ENCODE measurements at regions not wholly inside any gene's neighbourhood (a gene's known extent, or its start where the extent isn't known, plus 50 kb on each side); places are given as distances from the start of the nearest gene placed in this dataset.

DNA sequence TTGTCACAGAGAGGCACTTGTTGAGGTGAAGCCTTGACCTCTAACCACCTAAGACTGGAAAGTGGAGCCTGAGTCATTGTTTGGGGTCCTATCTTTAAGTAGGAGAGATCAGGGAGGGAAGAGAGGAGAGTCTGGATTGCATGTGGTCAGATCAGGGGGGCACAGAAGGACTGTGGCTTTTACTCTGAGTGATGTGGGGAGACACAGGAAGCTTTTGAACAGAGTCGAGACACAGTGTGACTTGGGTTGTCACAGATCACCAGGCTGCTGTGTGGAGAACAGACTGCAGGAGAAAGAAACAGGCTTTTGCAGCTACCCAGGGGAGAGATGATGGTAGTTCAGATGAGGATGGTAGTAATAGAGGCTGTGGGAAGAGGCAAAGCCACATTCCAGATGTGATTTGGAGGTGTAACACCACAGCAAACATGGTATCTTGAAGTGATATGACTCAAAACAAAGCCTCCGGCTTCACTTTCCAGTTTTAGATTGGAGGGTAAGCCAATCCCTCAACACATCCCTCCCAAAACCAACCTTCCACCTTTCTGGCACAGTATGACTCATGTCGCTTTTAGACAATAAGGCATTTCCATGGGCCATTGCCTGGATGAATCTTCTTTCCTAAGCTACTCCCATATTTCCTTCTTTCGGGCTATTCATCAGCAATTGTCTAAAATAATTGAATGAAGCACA lies 125.8 kb upstream of the SLC44A3 start:
- TF ChIP-seq, protein P1, sequence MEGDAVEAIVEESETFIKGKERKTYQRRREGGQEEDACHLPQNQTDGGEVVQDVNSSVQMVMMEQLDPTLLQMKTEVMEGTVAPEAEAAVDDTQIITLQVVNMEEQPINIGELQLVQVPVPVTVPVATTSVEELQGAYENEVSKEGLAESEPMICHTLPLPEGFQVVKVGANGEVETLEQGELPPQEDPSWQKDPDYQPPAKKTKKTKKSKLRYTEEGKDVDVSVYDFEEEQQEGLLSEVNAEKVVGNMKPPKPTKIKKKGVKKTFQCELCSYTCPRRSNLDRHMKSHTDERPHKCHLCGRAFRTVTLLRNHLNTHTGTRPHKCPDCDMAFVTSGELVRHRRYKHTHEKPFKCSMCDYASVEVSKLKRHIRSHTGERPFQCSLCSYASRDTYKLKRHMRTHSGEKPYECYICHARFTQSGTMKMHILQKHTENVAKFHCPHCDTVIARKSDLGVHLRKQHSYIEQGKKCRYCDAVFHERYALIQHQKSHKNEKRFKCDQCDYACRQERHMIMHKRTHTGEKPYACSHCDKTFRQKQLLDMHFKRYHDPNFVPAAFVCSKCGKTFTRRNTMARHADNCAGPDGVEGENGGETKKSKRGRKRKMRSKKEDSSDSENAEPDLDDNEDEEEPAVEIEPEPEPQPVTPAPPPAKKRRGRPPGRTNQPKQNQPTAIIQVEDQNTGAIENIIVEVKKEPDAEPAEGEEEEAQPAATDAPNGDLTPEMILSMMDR (IDR thresholded peaks at IDR 0.05) = no peak
- no peak overlapping the region for H3K27ac ChIP-seq
- no peaks in the 10 kb centered on the region for H3K9me3 ChIP-seq
- no peak overlapping the region for H3K9ac ChIP-seq (ENCODE audit: low read depth in 2 of 2, low read length in 2 of 2)
- intact Hi-C loops (cut with DNase I) = no loop called here
- no peaks in the 10 kb centered on the region for H3K27me3 ChIP-seq
- H3K4me3 ChIP-seq = no peak overlapping the region
- DNase-seq = no peak
- no peaks in the 10 kb centered on the region for H3K4me1 ChIP-seq
- H3K36me3 ChIP-seq = no peaks in the 10 kb centered on the region

DNA sequence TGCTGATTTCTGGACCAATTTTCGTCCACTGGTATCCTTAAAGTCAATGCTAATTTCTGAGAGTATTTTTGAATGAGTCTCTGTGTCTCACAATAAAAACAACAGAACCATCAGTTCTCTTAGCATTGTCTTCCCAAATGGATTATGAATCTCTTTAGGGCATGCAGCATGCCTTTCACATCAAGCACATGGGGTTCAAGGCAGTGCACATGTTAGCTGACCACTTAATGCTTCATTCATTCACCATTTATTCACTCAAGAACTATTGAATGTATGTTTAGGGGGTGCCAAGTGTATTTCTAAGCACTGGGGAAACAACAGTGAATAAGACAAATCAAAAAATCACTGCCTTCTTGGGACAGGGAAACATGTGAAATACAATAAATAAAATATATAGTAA lies 126.7 kb upstream of the SLC44A3 start:
- Histone ChIP-seq H3K36me3 (no peaks in the 10 kb centered on the region), H3K4me1 (no peaks in the 10 kb centered on the region), H3K9ac (ENCODE audit: low read depth in 2 of 2, low read length in 2 of 2) (no peak overlapping the region), H3K27me3 (no peaks in the 10 kb centered on the region), H3K4me3 (no peak overlapping the region), H3K9me3 (no peaks in the 10 kb centered on the region), H3K27ac (no peak overlapping the region)
- no peak for DNase-seq
- intact Hi-C loops (cut with DNase I) = no loop called here
- TF ChIP-seq, protein P1 (IDR thresholded peaks at IDR 0.05) = no peak

DNA sequence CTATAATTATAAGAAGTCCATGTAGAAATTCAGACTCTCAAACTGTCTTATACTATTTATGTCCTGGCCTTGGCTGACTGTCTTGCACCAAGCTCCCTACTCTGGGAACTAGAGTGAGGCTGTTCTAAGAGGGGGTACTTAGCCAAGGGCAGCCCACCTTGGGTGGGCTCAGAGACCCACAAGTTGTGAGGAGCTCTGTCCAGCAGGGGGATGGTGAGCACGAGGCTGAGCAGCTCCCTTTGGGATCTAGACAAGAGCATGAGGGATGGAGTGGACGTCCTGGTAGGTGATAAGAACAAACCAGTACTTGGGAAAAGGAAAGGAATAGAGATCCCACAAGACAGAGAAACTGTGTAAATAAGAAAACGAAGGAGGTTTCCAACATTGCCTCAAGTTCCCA lies 127.1 kb upstream of the SLC44A3 start:
- no peak overlapping the region for H3K9ac ChIP-seq (ENCODE audit: low read depth in 2 of 2, low read length in 2 of 2)
- H3K27me3 ChIP-seq = no peaks in the 10 kb centered on the region
- H3K4me1 ChIP-seq = no peaks in the 10 kb centered on the region
- TF ChIP-seq, protein P1 (IDR thresholded peaks at IDR 0.05) = no peak
- intact Hi-C loops (cut with DNase I) = no loop called here
- H3K4me3 ChIP-seq = no peak overlapping the region
- H3K9me3 ChIP-seq = no peaks in the 10 kb centered on the region
- H3K36me3 ChIP-seq = no peaks in the 10 kb centered on the region
- H3K27ac ChIP-seq = no peak overlapping the region
- DNase-seq = no peak

DNA sequence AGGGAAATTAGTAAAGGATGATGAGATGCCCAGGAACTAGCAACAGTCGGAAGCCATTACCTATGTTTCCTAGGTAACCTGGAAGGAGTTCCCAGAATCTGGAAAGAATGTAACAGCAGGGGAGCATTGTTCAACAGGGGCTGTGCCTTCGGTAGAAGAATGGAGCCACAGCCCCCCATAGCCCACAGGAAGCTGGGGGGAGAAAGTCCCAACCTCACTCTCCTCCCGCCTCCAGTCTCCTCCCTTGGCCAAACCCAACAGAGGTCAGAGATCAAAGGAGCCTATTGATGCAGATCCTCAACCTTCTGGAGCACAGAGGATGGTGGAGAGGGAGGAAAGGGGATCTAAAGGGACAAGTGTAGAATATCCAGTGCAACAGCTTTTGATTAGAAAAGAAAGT lies 131.5 kb upstream of the SLC44A3 start:
- DNase-seq = no peak
- Histone ChIP-seq H3K4me1 (no peaks in the 10 kb centered on the region), H3K9me3 (no peaks in the 10 kb centered on the region), H3K27ac (no peak overlapping the region), H3K4me3 (no peak overlapping the region), H3K9ac (ENCODE audit: low read depth in 2 of 2, low read length in 2 of 2) (no peak overlapping the region), H3K27me3 (no peaks in the 10 kb centered on the region), H3K36me3 (no peaks in the 10 kb centered on the region)
- intact Hi-C loops (cut with DNase I) = loop anchor here (10.0 kb wide), 1 partner anchor 154 kb away; no protein-coding TSS in a partner anchor
- TF ChIP-seq, protein P1 (IDR thresholded peaks at IDR 0.05) = no peak

DNA sequence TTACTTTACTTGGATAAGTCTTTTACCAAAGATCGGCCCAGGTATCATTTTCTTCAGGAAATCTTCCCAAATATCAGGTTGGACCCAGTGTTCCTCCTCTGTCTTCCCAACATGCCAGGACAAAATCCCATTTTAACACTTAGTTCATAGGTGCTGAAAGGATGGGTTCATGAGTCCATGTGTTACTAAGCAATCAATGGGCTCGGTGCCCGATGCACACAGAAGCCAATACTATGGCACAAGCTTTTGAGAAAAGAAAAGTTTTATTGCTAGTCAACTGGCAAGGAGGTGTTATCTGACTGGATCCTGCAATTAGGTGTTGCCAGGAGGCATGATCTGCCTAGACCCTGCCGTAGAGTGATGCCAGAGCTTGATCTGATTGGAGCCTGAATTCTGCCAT lies 133.3 kb upstream of the SLC44A3 start:
- DNase-seq = no peak

More for the DNA sequence above, 133.3 kb upstream of the SLC44A3 start:
- Histone ChIP-seq H3K9me3 (no peaks in the 10 kb centered on the region), H3K36me3 (no peaks in the 10 kb centered on the region), H3K4me1 (no peaks in the 10 kb centered on the region), H3K4me3 (no peak overlapping the region), H3K9ac (ENCODE audit: low read depth in 2 of 2, low read length in 2 of 2) (no peak overlapping the region), H3K27ac (no peak overlapping the region), H3K27me3 (no peaks in the 10 kb centered on the region)
- intact Hi-C loops (cut with DNase I) = loop anchor here (10.0 kb wide), 1 partner anchor 152 kb away; no protein-coding TSS in a partner anchor
- TF ChIP-seq, protein P1 (IDR thresholded peaks at IDR 0.05) = no peak

Data from colonic mucosa (tissue), 4 donors.